ENCODE measurements at regions not wholly inside any gene's neighbourhood (a gene's known extent, or its start where the extent isn't known, plus 50 kb on each side); places are given as distances from the start of the nearest gene placed in this dataset.

- DNase-seq = no peak
These were observed 264.2 kb downstream of the ZSWIM6 start for GRCh38 chr5:61596265-61596664.

- DNase-seq = no peak
These were observed 265.6 kb downstream of the ZSWIM6 start for GRCh38 chr5:61597684-61598083.

GRCh38 chr5:61598126-61598525 lies 266.1 kb downstream of the ZSWIM6 start:
- DNase-seq = no peak

GRCh38 chr5:61599370-61600122 lies 267.5 kb downstream of the ZSWIM6 start:
- no peak for DNase-seq

- DNase-seq = no peak
These were observed 268.0 kb downstream of the ZSWIM6 start for GRCh38 chr5:61600123-61600444.

- no peak for DNase-seq
These were observed 269.0 kb downstream of the ZSWIM6 start for GRCh38 chr5:61600945-61601511.

GRCh38 chr5:61603211-61603908 lies 271.3 kb downstream of the ZSWIM6 start:
- DNase-seq = no peak

- DNase-seq = no peak
These were observed 272.3 kb downstream of the ZSWIM6 start for GRCh38 chr5:61604076-61605025.

- DNase-seq = no peak
These were observed 278.0 kb downstream of the ZSWIM6 start for GRCh38 chr5:61609840-61610677.

- no peak for DNase-seq
These were observed 278.6 kb downstream of the ZSWIM6 start for GRCh38 chr5:61610678-61611024.

- DNase-seq = no peak
These were observed 280.4 kb downstream of the ZSWIM6 start for GRCh38 chr5:61612431-61612830.

- DNase-seq = no peak
These were observed 281.6 kb downstream of the ZSWIM6 start for GRCh38 chr5:61613679-61614078.

- DNase-seq = no peak
These were observed 282.5 kb downstream of the ZSWIM6 start for GRCh38 chr5:61614606-61615005.

GRCh38 chr5:61617039-61617438 lies 285.0 kb downstream of the ZSWIM6 start:
- no peak for DNase-seq

GRCh38 chr5:61617995-61618525 lies 286.0 kb downstream of the ZSWIM6 start:
- no peak for DNase-seq

- no peak for DNase-seq
These were observed 286.5 kb downstream of the ZSWIM6 start for GRCh38 chr5:61618577-61618976.

- DNase-seq = no peak
These were observed 287.2 kb downstream of the ZSWIM6 start for GRCh38 chr5:61619289-61619688.

GRCh38 chr5:61619777-61620518 lies 287.9 kb downstream of the ZSWIM6 start:
- no peak for DNase-seq

- no peak for DNase-seq
These were observed 288.7 kb downstream of the ZSWIM6 start for GRCh38 chr5:61620699-61621182.

- DNase-seq = no peak
These were observed 289.2 kb downstream of the ZSWIM6 start for GRCh38 chr5:61621202-61621650.

GRCh38 chr5:61622156-61622555 lies 290.1 kb downstream of the ZSWIM6 start:
- no peak for DNase-seq

Data from activated CD8-positive, alpha-beta memory T cell treated with anti-CD3 and anti-CD28 coated beads, Interleukin-2, amount 50 U/mL, for 48 hours (primary cell).